GM12878 (cell line): ENCODE measurements at regions not wholly inside any gene's neighbourhood (a gene's known extent, or its start where the extent isn't known, plus 50 kb on each side); places are given as distances from the start of the nearest gene placed in this dataset.

Source experiments
- ATAC-seq: fragments of 200-7000 bp; cut with Tn5 transposase; 3 replicates; pipeline ENCODE4 v1.9.1; 2020; ENCODE audit warnings: mild to moderate bottlenecking, moderate library complexity
- BruUV-seq: library from RNA; stranded (reverse); fragments of 400-500 nt; replicated peaks from 2 replicates; lab custom pipeline; 2021; lab: Mats Ljungman, UMichigan
- CTCF ChIA-PET: fragments of 300-600 bp; sonication (Branson Sonifier 250); formaldehyde crosslinking; extraction: SDS; loops from one replicate; lab custom pipeline; 2021; ENCODE audit warnings: inconsistent platforms; lab: Yijun Ruan, JAX
- POLR2A ChIA-PET: fragments of 350-600 bp; formaldehyde crosslinking; extraction: SDS; loops from one replicate; lab custom pipeline; 2021; ENCODE audit warnings: inconsistent platforms; lab: Charles Lee
- RAD21 ChIA-PET: fragments of 300-600 bp; sonication (Branson Sonifier 250); formaldehyde crosslinking; loops from one replicate; lab custom pipeline; 2023; ENCODE audit warnings: antibody characterized with exemption; ENCODE audit not compliant: unreplicated experiment; lab: Charles Lee
- SMC1A ChIA-PET: fragments of 300-600 bp; sonication (Branson Sonifier 250); formaldehyde crosslinking; loops from one replicate; lab custom pipeline; 2023; ENCODE audit not compliant: unreplicated experiment, uncharacterized antibody; lab: Charles Lee
- DNase-seq: peaks from one replicate; pipeline ENCODE4 v3.0.0-alpha.2; 2011; ENCODE audit warnings: low read depth, low spot score
- FAIRE-seq: peaks from 3 replicates; lab custom pipeline; 2011; peaks lifted over from hg19 to GRCh38; lab: Jason Lieb, UNC
- H2AFZ ChIP-seq: 2 replicates; pipeline ENCODE4 v1.6.0; 2011; ENCODE audit warnings: low read depth, low read length, control low read depth; ENCODE audit not compliant: control insufficient read depth
- H3K27ac ChIP-seq: 2 replicates; pipeline ENCODE4 v1.5.1; 2011; ENCODE audit warnings: control low read depth; ENCODE audit not compliant: control insufficient read depth, insufficient read depth
- H3K27me3 ChIP-seq, 2 experiments: replicated peaks in 1 of 2; 2 replicates each; pipeline versions ENCODE4 v1.6.0 to v1.6.1; 2011; ENCODE audit warnings: low read length in 1 of 2; ENCODE audit not compliant: control insufficient read depth in 2 of 2, insufficient read depth in 2 of 2
- H3K36me3 ChIP-seq, 2 experiments: 2 replicates each; pipeline ENCODE4 v1.5.1; 2011; ENCODE audit warnings: low read length in 1 of 2; ENCODE audit not compliant: control insufficient read depth in 2 of 2, insufficient read depth in 2 of 2
- H3K4me1 ChIP-seq: 2 replicates; pipeline ENCODE4 v1.6.1; 2011; ENCODE audit warnings: mild to moderate bottlenecking, low read length, moderate library complexity, mixed read lengths; ENCODE audit not compliant: control insufficient read depth, insufficient read depth
- H3K4me2 ChIP-seq: 2 replicates; pipeline ENCODE4 v1.6.0; 2011; ENCODE audit warnings: control low read depth; ENCODE audit not compliant: control insufficient read depth, insufficient read depth
- H3K4me3 ChIP-seq: fragments of 200-600 bp; sonication (generic); 2 replicates; pipeline ENCODE4 v1.5.1; 2016
- H3K79me2 ChIP-seq: 2 replicates; pipeline ENCODE4 v1.6.0; 2011; ENCODE audit warnings: low read length; ENCODE audit not compliant: control insufficient read depth, insufficient read depth
- H3K9ac ChIP-seq: 2 replicates; pipeline ENCODE4 v1.8.0; 2011; ENCODE audit warnings: low read length, control low read depth, mixed read lengths; ENCODE audit not compliant: control insufficient read depth, insufficient read depth
- H3K9me3 ChIP-seq: replicated peaks from 3 replicates; pipeline ENCODE4 v1.5.1; 2011; ENCODE audit warnings: mild to moderate bottlenecking, low read length; ENCODE audit not compliant: control insufficient read depth, insufficient read depth
- H4K20me1 ChIP-seq: 2 replicates; pipeline ENCODE4 v1.6.0; 2011; ENCODE audit not compliant: control insufficient read depth, insufficient read depth
- RAD21 ChIP-seq: IDR thresholded peaks from 2 replicates; pipeline ENCODE4 v1.6.1; 2011; ENCODE audit warnings: mild to moderate bottlenecking, low read depth, low read length, moderate library complexity; ENCODE audit not compliant: insufficient read depth
- YBX1 ChIP-seq: fragments of 450-650 bp; IDR thresholded peaks from 2 replicates; pipeline ENCODE4 v1.6.1; 2016; ENCODE audit warnings: antibody characterized with exemption
- WGBS: methylation state at CpG from one replicate; pipeline ENCODE4 v1.1.6; 2016; ENCODE audit warnings: low lambda C conversion rate; ENCODE audit not compliant: insufficient replicate concordance, insufficient coverage; ENCODE audit errors: missing lambda C conversion rate; 5-methylcytosine and 5-hydroxymethylcytosine counted together
- in situ Hi-C: fragments of 300-500 bp; cut with MboI; formaldehyde crosslinking; loops from 9 replicates; pipeline ENCODE4 v1.14.3; 2018; ENCODE audit warnings: mixed read lengths
- intact Hi-C: fragments of 100-400 bp; cut with micrococcal nuclease; formaldehyde crosslinking; loops from one replicate; pipeline ENCODE4 v1.14.2; 2022; ENCODE audit not compliant: unreplicated experiment
- TF ChIP-seq, protein P1 (sequence below), 3 experiments: IDR thresholded peaks in 2 of 3; conservative IDR thresholded peaks in 1 of 3; 2 replicates each; pipeline ENCODE4 v1.5.1; 2011; ENCODE audit warnings: low read depth in 3 of 3, low read length in 3 of 3, mild to moderate bottlenecking in 3 of 3, control low read depth in 2 of 3, moderate library complexity in 2 of 3, inconsistent platforms in 1 of 3, mixed read lengths in 1 of 3; ENCODE audit not compliant: control insufficient read depth in 2 of 3, insufficient read depth in 1 of 3; ENCODE audit errors: extremely low read depth in 1 of 3

DNA sequence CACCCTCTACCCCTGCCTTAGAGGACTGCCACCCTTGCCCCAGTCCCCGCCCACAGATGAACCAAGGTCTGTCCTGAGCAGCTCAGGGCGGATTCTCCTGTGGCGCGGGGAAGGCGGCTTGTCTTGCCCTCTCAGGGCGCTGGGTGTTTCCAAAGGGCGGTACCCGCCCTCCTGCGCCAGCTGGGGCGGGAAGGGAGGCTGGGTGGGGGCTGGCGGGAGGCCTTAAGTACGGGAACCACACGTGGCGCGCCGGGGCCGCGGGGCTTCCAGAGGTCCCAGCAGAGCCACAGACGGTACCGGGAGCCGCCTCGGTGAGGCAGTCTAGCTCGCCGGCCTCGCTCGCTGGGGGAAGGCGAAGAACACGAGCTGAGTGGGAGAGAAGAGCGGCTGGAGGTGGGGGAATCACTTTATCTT, 361.1 kb downstream of the MID1IP1 start:
- H4K20me1 ChIP-seq: no peaks in the 10 kb centered on the region
- no TSS peak for BruUV-seq
- intact Hi-C loops: loop anchor here (5.0 kb wide), 1 partner anchor 80 kb away; no protein-coding TSS in a partner anchor
- no peak for TF ChIP-seq YBX1
- 0 out of 2 replicates have a peak, but pooled peaks have one; percentile 22 for TF ChIP-seq RAD21
- TF ChIP-seq, protein P1, sequence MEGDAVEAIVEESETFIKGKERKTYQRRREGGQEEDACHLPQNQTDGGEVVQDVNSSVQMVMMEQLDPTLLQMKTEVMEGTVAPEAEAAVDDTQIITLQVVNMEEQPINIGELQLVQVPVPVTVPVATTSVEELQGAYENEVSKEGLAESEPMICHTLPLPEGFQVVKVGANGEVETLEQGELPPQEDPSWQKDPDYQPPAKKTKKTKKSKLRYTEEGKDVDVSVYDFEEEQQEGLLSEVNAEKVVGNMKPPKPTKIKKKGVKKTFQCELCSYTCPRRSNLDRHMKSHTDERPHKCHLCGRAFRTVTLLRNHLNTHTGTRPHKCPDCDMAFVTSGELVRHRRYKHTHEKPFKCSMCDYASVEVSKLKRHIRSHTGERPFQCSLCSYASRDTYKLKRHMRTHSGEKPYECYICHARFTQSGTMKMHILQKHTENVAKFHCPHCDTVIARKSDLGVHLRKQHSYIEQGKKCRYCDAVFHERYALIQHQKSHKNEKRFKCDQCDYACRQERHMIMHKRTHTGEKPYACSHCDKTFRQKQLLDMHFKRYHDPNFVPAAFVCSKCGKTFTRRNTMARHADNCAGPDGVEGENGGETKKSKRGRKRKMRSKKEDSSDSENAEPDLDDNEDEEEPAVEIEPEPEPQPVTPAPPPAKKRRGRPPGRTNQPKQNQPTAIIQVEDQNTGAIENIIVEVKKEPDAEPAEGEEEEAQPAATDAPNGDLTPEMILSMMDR (IDR thresholded peaks at IDR 0.05 in 2 of 3, conservative IDR thresholded peaks at IDR 0.05 in 1 of 3; ENCODE audit: control insufficient read depth in 2 of 3, extremely low read depth in 1 of 3, insufficient read depth in 1 of 3, low read depth in 3 of 3, low read length in 3 of 3): peak in 2 of 3 experiments; percentile 24 to 26; a peak in 3 of 6 replicates
- H3K4me2 ChIP-seq: no peak overlapping the region
- H3K27ac ChIP-seq: no peak overlapping the region
- H2AFZ ChIP-seq: no peak overlapping the region
- ATAC-seq: no peak; the same call in 1 of the 3 replicates
- peaks cover 8% of the 10 kb centered on the region for H3K4me1 ChIP-seq
- DNase-seq: no peak
- H3K9ac ChIP-seq: no peak overlapping the region
- RAD21 ChIA-PET: interaction anchor here (0.8 to 3.1 kb wide), 5 partner anchors 9 to 79 kb away, joined by 3 to 17 read pairs (median 3); no protein-coding TSS in a partner anchor
- H3K9me3 ChIP-seq: no peaks in the 10 kb centered on the region; the same call in 2 of the 3 replicates
- H3K36me3 ChIP-seq: no peaks in the 10 kb centered on the region
- SMC1A ChIA-PET: interaction anchor here (1.0 to 6.1 kb wide), 4 partner anchors 12 to 282 kb away, joined by 3 to 65 read pairs (median 10); no protein-coding TSS in a partner anchor
- no peaks in the 10 kb centered on the region for H3K27me3 ChIP-seq
- H3K79me2 ChIP-seq: no peaks in the 10 kb centered on the region
- POLR2A ChIA-PET: interaction anchor here (1.1 kb wide), 1 partner anchor 10 kb away, joined by 3 read pairs; no protein-coding TSS in a partner anchor
- in situ Hi-C loops: no loop called here
- 21% methylated on average over 25 of the region's 29 CpGs for WGBS
- CTCF ChIA-PET: interaction anchor here (0.9 to 5.5 kb wide), 6 partner anchors 10 to 79 kb away, joined by 3 to 40 read pairs (median 14); no protein-coding TSS in a partner anchor
- H3K4me3 ChIP-seq: no peak overlapping the region
- no peak for FAIRE-seq
